HEK293 (cell line): ENCODE measurements at regions not wholly inside any gene's neighbourhood (a gene's known extent, or its start where the extent isn't known, plus 50 kb on each side); places are given as distances from the start of the nearest gene placed in this dataset.

Experiments used
- GLI4 ChIP-seq: fragments of 450-650 bp; formaldehyde crosslinking; IDR thresholded peaks from 2 replicates; pipeline ENCODE4 v1.5.1; 2016; ENCODE audit warnings: missing biosample characterization, missing genetic modification characterization
- MYNN ChIP-seq: fragments of 450-650 bp; formaldehyde crosslinking; IDR thresholded peaks from 2 replicates; pipeline ENCODE4 v1.5.1; 2016; ENCODE audit warnings: missing biosample characterization, missing genetic modification characterization, borderline replicate concordance
- SCRT1 ChIP-seq: fragments of 450-650 bp; formaldehyde crosslinking; IDR thresholded peaks from 2 replicates; pipeline ENCODE4 v1.5.1; 2016; ENCODE audit warnings: missing biosample characterization, missing genetic modification characterization, borderline replicate concordance
- ZBTB8A ChIP-seq: fragments of 450-650 bp; formaldehyde crosslinking; IDR thresholded peaks from 2 replicates; pipeline ENCODE4 v1.5.1; 2016; ENCODE audit warnings: missing biosample characterization, missing genetic modification characterization
- ZNF169 ChIP-seq: fragments of 450-650 bp; formaldehyde crosslinking; IDR thresholded peaks from 2 replicates; pipeline ENCODE4 v1.5.1; 2016; ENCODE audit warnings: missing biosample characterization, missing genetic modification characterization
- ZNF555 ChIP-seq: fragments of 450-650 bp; formaldehyde crosslinking; conservative IDR thresholded peaks from 2 replicates; pipeline ENCODE4 v1.5.1; 2017; ENCODE audit warnings: missing biosample characterization, mild to moderate bottlenecking, missing genetic modification characterization, inconsistent platforms
- TF ChIP-seq, protein P1 (sequence below): fragments of 450-650 bp; IDR thresholded peaks from 2 replicates; pipeline ENCODE4 v1.5.1; 2018; ENCODE audit warnings: missing biosample characterization, missing genetic modification characterization
- TF ChIP-seq, protein P2 (sequence below): fragments of 450-650 bp; formaldehyde crosslinking; IDR thresholded peaks from 2 replicates; pipeline ENCODE4 v1.5.1; 2016; ENCODE audit warnings: missing biosample characterization, missing genetic modification characterization

DNA sequence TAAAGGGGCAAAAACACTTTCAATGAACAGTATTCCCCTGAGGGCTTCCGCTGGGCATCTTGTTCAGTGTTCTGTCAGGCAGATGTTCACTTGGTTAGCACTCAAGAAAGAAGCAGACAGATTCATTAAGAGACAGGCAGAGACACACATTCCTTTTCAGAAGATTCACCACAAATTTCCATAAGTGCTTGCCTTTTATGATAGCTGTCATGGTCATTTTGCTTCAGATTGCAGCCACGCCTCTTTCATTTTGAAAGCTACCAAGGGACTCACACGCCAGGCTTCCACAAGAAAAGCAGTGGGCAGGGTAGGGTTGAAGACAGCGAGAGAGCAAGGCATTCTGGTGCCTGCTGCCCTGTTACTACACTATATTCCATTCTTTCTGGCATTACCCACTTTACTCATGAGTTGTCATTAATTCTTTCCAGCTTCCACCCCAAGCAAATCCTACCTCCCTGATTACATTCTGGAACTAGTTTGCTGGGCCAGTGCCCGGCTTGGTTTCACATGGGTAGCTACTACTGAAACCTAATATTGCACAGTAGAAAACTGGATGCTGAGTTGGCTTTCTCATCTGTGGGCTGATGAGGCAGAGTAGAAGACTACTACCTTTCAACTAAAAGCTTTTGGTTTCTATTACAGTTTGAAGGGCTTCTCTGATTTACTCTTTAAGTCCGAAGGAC, 91.2 kb upstream of the COL24A1 start:
- TF ChIP-seq ZBTB8A (tag by site-specific recombination) (no peak), SCRT1 (no peak), ZNF555 (no peak), ZNF169 (tag by site-specific recombination) (no peak), GLI4 (tag by site-specific recombination) (no peak), MYNN (tag by site-specific recombination) (no peak)
- TF ChIP-seq, protein P1, sequence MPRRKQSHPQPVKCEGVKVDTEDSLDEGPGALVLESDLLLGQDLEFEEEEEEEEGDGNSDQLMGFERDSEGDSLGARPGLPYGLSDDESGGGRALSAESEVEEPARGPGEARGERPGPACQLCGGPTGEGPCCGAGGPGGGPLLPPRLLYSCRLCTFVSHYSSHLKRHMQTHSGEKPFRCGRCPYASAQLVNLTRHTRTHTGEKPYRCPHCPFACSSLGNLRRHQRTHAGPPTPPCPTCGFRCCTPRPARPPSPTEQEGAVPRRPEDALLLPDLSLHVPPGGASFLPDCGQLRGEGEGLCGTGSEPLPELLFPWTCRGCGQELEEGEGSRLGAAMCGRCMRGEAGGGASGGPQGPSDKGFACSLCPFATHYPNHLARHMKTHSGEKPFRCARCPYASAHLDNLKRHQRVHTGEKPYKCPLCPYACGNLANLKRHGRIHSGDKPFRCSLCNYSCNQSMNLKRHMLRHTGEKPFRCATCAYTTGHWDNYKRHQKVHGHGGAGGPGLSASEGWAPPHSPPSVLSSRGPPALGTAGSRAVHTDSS (tag by site-specific recombination) = no peak
- TF ChIP-seq, protein P2, sequence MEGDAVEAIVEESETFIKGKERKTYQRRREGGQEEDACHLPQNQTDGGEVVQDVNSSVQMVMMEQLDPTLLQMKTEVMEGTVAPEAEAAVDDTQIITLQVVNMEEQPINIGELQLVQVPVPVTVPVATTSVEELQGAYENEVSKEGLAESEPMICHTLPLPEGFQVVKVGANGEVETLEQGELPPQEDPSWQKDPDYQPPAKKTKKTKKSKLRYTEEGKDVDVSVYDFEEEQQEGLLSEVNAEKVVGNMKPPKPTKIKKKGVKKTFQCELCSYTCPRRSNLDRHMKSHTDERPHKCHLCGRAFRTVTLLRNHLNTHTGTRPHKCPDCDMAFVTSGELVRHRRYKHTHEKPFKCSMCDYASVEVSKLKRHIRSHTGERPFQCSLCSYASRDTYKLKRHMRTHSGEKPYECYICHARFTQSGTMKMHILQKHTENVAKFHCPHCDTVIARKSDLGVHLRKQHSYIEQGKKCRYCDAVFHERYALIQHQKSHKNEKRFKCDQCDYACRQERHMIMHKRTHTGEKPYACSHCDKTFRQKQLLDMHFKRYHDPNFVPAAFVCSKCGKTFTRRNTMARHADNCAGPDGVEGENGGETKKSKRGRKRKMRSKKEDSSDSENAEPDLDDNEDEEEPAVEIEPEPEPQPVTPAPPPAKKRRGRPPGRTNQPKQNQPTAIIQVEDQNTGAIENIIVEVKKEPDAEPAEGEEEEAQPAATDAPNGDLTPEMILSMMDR (tag by site-specific recombination) = no peak
